HepG2 (cell line): ENCODE measurements at regions not wholly inside any gene's neighbourhood (a gene's known extent, or its start where the extent isn't known, plus 50 kb on each side); places are given as distances from the start of the nearest gene placed in this dataset.

Experiments
- ATAC-seq: fragments of 200-7000 bp; cut with Tn5 transposase; 3 replicates; pipeline ENCODE4 v1.9.1; 2020; ENCODE audit warnings: mild to moderate bottlenecking, moderate library complexity
- BruUV-seq: library from RNA; stranded (reverse); fragments of 400-500 nt; replicated peaks from 2 replicates; lab custom pipeline; 2021; lab: Mats Ljungman, UMichigan
- CTCF ChIA-PET: fragments of 300-600 bp; formaldehyde crosslinking; extraction: SDS; loops from one replicate; lab custom pipeline; 2021; ENCODE audit warnings: low total read pairs, inconsistent platforms, low intra/inter-chr PET ratio; lab: Yijun Ruan, JAX
- POLR2A ChIA-PET: fragments of 350-600 bp; sonication (Branson Sonifier 250); formaldehyde crosslinking; loops from one replicate; lab custom pipeline; 2020; ENCODE audit warnings: antibody characterized with exemption, inconsistent platforms; lab: Yijun Ruan, JAX
- DNase-seq: peaks from one replicate; pipeline ENCODE4 v3.0.0-alpha.2; 2015; ENCODE audit warnings: low spot score
- FAIRE-seq: peaks from 3 replicates; lab custom pipeline; 2011; peaks lifted over from hg19 to GRCh38; lab: Jason Lieb, UNC
- H2AFZ ChIP-seq: one replicate; pipeline ENCODE4 v1.6.1; 2011; ENCODE audit warnings: low read length, inconsistent platforms
- H3K27ac ChIP-seq: fragments of 300-600 bp; 3 replicates; pipeline ENCODE4 v1.8.0; 2011; ENCODE audit warnings: mixed run types, mild to moderate bottlenecking, mixed read lengths, low read length, inconsistent platforms; ENCODE audit not compliant: insufficient read depth; ENCODE audit errors: extremely low read length
- H3K27me3 ChIP-seq, 2 experiments: fragments of 200-600 bp in 1 of 2; 2 replicates in 1 of 2; 3 replicates in 1 of 2; pipeline versions ENCODE4 v1.6.0 to v1.8.0; 2011; ENCODE audit warnings: low read length in 2 of 2, mild to moderate bottlenecking in 2 of 2, moderate library complexity in 2 of 2, inconsistent platforms in 1 of 2; ENCODE audit not compliant: insufficient read depth in 2 of 2, control insufficient read depth in 1 of 2
- H3K36me3 ChIP-seq, 2 experiments: fragments of 200-600 bp in 1 of 2; replicated peaks in 1 of 2; 2 replicates in 1 of 2; 3 replicates in 1 of 2; pipeline versions ENCODE4 v1.5.1 to v1.8.0; 2011; ENCODE audit warnings: low read length in 2 of 2, inconsistent platforms in 1 of 2; ENCODE audit not compliant: insufficient read depth in 2 of 2, control insufficient read depth in 1 of 2
- H3K4me1 ChIP-seq: 2 replicates; pipeline ENCODE4 v1.5.1; 2012; ENCODE audit warnings: low read length, inconsistent platforms; ENCODE audit not compliant: insufficient read depth
- H3K4me2 ChIP-seq: 2 replicates; pipeline ENCODE4 v1.6.0; 2011; ENCODE audit warnings: low read depth, low read length, inconsistent platforms
- H3K4me3 ChIP-seq, 3 experiments: fragments of 200-600 bp in 1 of 3; sonication (generic), shearing (Covaris generic) in 1 of 3; replicated peaks in 1 of 3; 2 replicates each; pipeline ENCODE4 v1.5.1; 2011 to 2016; ENCODE audit warnings: low read length in 3 of 3, inconsistent platforms in 2 of 3, low read depth in 2 of 3, mild to moderate bottlenecking in 2 of 3, control low read depth in 1 of 3, mixed read lengths in 1 of 3; ENCODE audit not compliant: insufficient read depth in 1 of 3
- H3K79me2 ChIP-seq: one replicate; pipeline ENCODE4 v1.6.1; 2011; ENCODE audit warnings: low read length, inconsistent platforms; ENCODE audit not compliant: insufficient read depth
- H3K9ac ChIP-seq: 2 replicates; pipeline ENCODE4 v1.6.0; 2011; ENCODE audit warnings: mild to moderate bottlenecking, low read depth, low read length, inconsistent platforms; ENCODE audit not compliant: insufficient read depth
- H3K9me3 ChIP-seq: 2 replicates; pipeline ENCODE4 v1.5.1; 2012; ENCODE audit warnings: mild to moderate bottlenecking, low read length
- H4K20me1 ChIP-seq: 2 replicates; pipeline ENCODE4 v1.6.0; 2011; ENCODE audit warnings: inconsistent platforms, mild to moderate bottlenecking, low read length, moderate library complexity; ENCODE audit not compliant: insufficient read depth
- HNF4G ChIP-seq, 2 experiments: sonication (generic) in 1 of 2; formaldehyde crosslinking in 1 of 2; IDR thresholded peaks; 2 replicates each; pipeline versions ENCODE4 v1.4.0 to v1.6.1; 2011 to 2020; ENCODE audit warnings: borderline replicate concordance in 2 of 2, low read depth in 2 of 2, mild to moderate bottlenecking in 2 of 2, low read length in 1 of 2, missing genetic modification reagents in 1 of 2, moderate library complexity in 1 of 2
- MAFF ChIP-seq: IDR thresholded peaks from 2 replicates; pipeline ENCODE4 v1.6.1; 2011; ENCODE audit warnings: low read depth, low read length, improper control_type of control experiment
- NFIB ChIP-seq: sonication (generic); formaldehyde crosslinking; IDR thresholded peaks from 2 replicates; pipeline ENCODE4 v1.9.0; 2021; ENCODE audit warnings: missing genetic modification reagents, mild to moderate bottlenecking, borderline replicate concordance
- SCMH1 ChIP-seq: sonication (generic); formaldehyde crosslinking; IDR thresholded peaks from 2 replicates; pipeline ENCODE4 v1.9.0; 2021; ENCODE audit warnings: missing genetic modification reagents, mild to moderate bottlenecking, borderline replicate concordance
- TP53 ChIP-seq: sonication (generic); formaldehyde crosslinking; conservative IDR thresholded peaks from 2 replicates; pipeline ENCODE4 v1.4.0; 2020; ENCODE audit warnings: missing genetic modification reagents
- ZNF317 ChIP-seq: sonication (generic); formaldehyde crosslinking; IDR thresholded peaks from 2 replicates; pipeline ENCODE4 v1.5.0; 2020; ENCODE audit warnings: mild to moderate bottlenecking, missing genetic modification reagents
- ZNF672 ChIP-seq: sonication (generic); formaldehyde crosslinking; IDR thresholded peaks from 2 replicates; pipeline ENCODE4 v1.8.1; 2022; ENCODE audit warnings: missing genetic modification reagents
- WGBS: methylation state at CpG from one replicate; pipeline ENCODE4 v1.1.6; 2017; ENCODE audit warnings: low lambda C conversion rate; 5-methylcytosine and 5-hydroxymethylcytosine counted together
- in situ Hi-C: cut with HindIII; loops from 2 replicates; pipeline ENCODE4 v1.10.0; 2017; ENCODE audit warnings: low pct_unique_long_range_greater_than_20kb; ENCODE audit not compliant: extremely low pct_ligation_motif_present
- intact Hi-C: fragments of 100-400 bp; cut with micrococcal nuclease; formaldehyde crosslinking; loops from one replicate; pipeline ENCODE4 v1.10.0; 2022; ENCODE audit not compliant: unreplicated experiment
- TF ChIP-seq, protein P1 (sequence below): sonication (generic); formaldehyde crosslinking; IDR thresholded peaks from 2 replicates; pipeline ENCODE4 v1.5.1; 2020; ENCODE audit warnings: missing genetic modification reagents, mild to moderate bottlenecking, borderline replicate concordance

- no peak overlapping the region for H2AFZ ChIP-seq
- 94% methylated on average over 3 of the region's 3 CpGs for WGBS
- no peak overlapping the region for H3K27ac ChIP-seq
- no peaks in the 10 kb centered on the region for H3K36me3 ChIP-seq
- intact Hi-C loops: no loop called here
- H3K27me3 ChIP-seq: no peaks in the 10 kb centered on the region
- no TSS peak for BruUV-seq
- H3K4me1 ChIP-seq: no peaks in the 10 kb centered on the region
- no peak overlapping the region for H3K4me2 ChIP-seq
- no peak overlapping the region for H3K9ac ChIP-seq
- H3K9me3 ChIP-seq: no peaks in the 10 kb centered on the region
- TF ChIP-seq MAFF (no peak), NFIB (CRISPR knock-in tag) (no peak), HNF4G (IDR thresholded peaks at IDR 0.05; ENCODE audit: borderline replicate concordance, low read depth, low read length) (no peak), HNF4G (CRISPR knock-in tag; IDR thresholded peaks at IDR 0.05; ENCODE audit: borderline replicate concordance, low read depth) (no peak), ZNF672 (CRISPR knock-in tag) (no peak), TP53 (CRISPR knock-in tag) (no peak), ZNF317 (CRISPR knock-in tag) (no peak), SCMH1 (CRISPR knock-in tag) (no peak)
- TF ChIP-seq, protein P1, sequence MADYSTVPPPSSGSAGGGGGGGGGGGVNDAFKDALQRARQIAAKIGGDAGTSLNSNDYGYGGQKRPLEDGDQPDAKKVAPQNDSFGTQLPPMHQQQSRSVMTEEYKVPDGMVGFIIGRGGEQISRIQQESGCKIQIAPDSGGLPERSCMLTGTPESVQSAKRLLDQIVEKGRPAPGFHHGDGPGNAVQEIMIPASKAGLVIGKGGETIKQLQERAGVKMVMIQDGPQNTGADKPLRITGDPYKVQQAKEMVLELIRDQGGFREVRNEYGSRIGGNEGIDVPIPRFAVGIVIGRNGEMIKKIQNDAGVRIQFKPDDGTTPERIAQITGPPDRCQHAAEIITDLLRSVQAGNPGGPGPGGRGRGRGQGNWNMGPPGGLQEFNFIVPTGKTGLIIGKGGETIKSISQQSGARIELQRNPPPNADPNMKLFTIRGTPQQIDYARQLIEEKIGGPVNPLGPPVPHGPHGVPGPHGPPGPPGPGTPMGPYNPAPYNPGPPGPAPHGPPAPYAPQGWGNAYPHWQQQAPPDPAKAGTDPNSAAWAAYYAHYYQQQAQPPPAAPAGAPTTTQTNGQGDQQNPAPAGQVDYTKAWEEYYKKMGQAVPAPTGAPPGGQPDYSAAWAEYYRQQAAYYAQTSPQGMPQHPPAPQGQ (CRISPR knock-in tag): no peak
- DNase-seq (no peak), FAIRE-seq (no peak), ATAC-seq (no peak)
- ChIA-PET POLR2A (interaction anchor here (1.1 kb wide), 1 partner anchor 13 kb away, joined by 3 read pairs; no protein-coding TSS in a partner anchor), CTCF (no interaction called here)
- in situ Hi-C loops: no loop called here
- no peaks in the 10 kb centered on the region for H3K79me2 ChIP-seq
- H4K20me1 ChIP-seq: no peaks in the 10 kb centered on the region
- no peak overlapping the region for H3K4me3 ChIP-seq
Observed at GRCh38 chr4:123517971-123518370, 121.4 kb downstream of the SPRY1 start.
